GM08714 (cell line): ENCODE measurements at regions not wholly inside any gene's neighbourhood (a gene's known extent, or its start where the extent isn't known, plus 50 kb on each side); places are given as distances from the start of the nearest gene placed in this dataset.

ENCODE experiments used
- H3K4me3 ChIP-seq: fragments of 200-500 bp; sonication (Bioruptor generic); 2 replicates; pipeline ENCODE4 v1.5.1; 2014; ENCODE audit warnings: mild to moderate bottlenecking, low read length, inconsistent platforms
- ZNF274 ChIP-seq: IDR thresholded peaks from 2 replicates; pipeline ENCODE4 v1.6.1; 2012; ENCODE audit warnings: mild to moderate bottlenecking, low read depth, low read length

DNA sequence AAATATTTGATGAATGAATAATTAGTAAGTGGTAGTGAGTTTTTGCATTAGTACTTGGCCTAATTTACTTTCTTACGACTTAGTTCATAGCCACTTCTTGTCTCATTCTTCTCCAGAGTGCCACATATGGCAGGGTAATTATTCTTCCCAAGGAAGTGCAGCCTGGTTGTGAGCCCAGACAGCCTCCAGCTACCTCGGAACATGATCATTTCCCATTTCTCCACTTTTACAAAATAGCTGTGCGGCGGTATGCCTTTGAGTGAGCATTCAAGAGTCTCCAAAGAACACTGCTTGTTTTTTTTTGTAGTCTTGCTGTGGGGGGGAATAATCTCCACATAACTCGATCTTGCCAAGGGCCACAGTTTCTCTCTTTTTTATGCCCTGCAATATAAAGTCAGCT is 765.0 kb downstream of the HDGFL1 start:
- H3K4me3 ChIP-seq: no peak overlapping the region
- no peak for TF ChIP-seq ZNF274

DNA sequence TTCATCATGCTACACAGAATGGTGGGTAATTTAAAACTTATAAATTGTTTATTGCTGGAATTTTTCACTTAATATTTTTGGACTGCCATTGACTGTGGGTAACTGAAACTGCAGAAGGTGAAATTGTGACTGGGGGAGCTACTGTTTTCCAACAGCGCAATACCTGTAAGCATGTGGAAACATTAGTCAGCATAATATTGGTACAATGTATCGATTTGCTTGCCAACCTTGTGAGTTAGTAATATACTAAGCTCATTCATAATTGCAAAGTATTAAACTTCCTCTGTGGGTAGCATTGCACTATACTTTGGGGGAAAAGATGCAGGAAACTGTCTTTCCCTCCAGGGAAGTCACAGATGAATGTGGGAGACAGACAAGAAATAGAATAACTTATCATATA is 766.5 kb downstream of the HDGFL1 start:
- no peak overlapping the region for H3K4me3 ChIP-seq
- TF ChIP-seq ZNF274: no peak

DNA sequence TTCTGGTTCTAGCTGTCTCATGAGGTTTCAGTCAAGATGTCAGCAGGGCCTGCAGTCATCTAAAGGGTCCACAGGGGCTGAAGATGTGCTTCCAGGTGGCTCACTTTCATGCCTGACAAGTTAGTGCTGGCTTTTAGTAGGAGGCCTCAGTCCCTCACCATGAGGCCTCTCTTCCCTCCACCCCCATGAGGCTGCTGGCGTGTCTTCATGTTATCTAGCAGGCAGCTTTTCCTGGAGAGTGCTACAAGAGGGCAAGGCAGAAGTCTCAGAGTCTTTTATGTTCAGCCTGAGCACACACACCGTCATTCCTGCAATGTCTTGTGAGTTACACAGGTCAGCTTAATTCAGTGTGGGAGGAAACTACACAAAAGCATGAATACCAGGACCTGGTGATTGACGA is 769.9 kb downstream of the HDGFL1 start:
- TF ChIP-seq ZNF274: no peak
- H3K4me3 ChIP-seq: no peak overlapping the region

DNA sequence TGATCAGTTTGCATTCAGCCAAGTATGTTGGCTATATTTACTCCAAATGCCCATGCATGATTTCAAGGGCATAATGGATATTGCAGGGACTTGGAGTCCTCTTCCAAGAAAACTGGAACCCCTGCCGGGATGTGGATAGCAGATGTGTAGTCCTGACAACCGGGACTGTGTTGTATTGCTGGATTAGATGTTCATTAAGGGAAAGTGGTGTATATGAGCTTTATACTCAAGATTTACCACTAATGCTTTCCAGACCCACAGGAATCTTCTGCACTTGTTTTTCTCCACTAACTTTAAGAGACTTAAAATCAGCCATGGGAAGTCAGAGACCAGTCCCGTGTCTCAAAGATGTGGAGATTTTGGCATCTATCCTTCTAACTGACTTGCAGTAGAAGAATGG is 770.9 kb downstream of the HDGFL1 start:
- no peak overlapping the region for H3K4me3 ChIP-seq
- no peak for TF ChIP-seq ZNF274

DNA sequence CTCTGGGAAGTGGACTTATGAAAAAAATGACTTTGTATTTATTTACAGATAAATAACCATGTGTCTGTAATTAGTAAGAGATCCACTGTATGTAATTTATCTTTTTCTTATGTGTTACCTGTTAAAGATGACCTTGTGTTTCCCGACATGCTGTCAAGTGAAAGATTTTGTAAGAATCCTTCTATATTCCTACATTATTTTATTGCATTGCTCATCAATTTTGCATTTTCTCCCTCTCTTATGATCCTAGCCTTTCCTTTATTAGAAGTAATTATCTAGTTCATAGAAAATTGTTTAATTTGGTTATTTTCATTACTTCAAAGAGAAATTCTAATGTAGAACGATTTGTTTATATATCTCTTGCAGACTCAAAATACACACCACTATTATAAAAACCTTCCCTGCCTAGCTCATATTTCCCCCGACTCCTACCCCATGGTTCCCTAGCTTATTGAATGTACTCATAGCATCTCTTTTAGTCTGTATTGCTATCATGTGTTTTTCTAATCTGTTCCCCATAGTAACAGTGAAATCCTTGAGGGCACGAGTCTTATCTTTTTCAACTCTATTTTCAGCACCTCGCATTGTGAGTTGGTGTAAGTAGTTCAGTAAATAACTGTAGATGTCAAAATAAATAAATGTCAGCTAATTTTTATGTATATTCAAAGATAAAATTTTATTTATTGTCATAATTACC is 774.4 kb downstream of the HDGFL1 start:
- H3K4me3 ChIP-seq: no peak overlapping the region
- no peak for TF ChIP-seq ZNF274

DNA sequence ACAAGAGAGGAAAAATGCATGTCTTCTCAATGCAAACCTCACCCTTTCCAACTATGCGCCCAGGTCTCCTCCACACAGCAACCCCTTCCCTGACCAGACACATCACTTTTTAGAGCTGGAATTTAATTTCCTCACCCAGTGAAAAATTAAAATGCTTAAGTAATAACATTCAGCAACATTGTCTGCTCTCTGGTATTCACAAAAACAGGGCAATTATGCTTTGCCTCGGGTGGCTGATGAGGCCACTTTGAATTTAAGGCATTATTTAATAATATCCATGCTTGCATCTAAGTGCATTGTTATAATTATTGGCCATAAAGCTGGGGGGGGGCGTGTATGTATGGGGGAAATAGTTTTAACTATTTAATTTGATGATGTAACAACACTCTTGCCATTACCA is 777.8 kb upstream of the NRSN1 start:
- no peak overlapping the region for H3K4me3 ChIP-seq
- no peak for TF ChIP-seq ZNF274

DNA sequence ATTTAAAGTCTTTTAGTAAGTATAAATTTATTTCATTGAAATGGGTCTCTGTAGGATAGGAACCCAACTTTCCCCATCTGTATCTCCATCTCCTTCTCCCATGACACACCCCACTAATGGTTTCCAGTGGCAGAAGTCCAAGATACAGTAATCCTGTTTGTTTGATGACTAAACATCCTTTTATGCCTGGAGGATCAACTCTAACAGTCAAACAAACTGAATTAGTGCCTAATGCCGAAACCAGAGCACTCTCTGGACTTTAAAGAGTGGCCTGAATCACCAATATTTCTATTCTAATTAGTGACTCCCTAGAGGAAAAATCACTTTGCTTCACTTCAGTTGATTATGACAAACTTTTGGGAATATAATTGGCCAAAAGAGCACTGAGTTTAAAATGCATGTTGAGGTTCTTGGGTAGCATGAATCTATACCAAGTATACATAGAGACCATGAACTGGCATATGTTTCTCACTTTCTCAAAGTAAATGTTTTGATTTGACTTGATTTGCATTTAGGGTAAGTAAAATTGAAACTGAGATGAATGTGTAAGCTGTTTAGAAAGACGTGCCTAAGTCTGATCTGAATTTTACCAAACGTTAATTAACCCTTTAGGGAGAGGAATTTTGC is 776.4 kb upstream of the NRSN1 start:
- no peak overlapping the region for H3K4me3 ChIP-seq

DNA sequence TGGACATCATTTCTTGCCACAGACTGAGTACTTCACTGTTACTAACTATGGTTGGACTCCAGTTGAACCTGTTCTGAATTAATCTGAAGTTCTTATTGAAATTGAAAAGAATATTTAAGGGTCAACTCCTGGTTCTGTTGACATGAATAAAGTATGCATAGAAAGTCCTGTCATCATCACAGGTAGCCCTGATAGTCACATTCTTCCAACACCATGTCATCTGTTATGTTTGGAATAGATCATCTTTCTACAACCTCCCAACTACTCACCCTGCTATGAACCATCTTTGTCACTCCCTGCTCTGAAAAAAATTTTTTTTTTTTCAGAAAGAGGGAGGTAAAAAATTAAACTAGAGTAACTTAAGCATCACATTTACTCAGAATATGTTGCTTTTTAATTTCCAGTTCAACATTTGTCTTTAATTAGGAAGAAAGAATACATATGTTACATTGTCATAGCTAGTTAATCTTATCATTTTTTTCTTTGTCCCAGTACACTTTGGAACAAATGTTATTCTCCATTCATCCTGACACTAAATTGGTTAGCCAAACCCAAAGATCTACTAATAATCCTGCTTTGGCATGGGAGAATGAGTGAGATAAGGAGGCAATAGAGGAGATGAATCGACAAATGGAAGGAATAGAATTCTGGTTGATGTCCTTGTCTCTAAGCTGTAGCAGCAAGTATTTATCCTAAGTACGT is 775.1 kb upstream of the NRSN1 start:
- H3K4me3 ChIP-seq: no peak overlapping the region
- TF ChIP-seq ZNF274: no peak

More for the DNA sequence above, 776.4 kb upstream of the NRSN1 start:
- no peak for TF ChIP-seq ZNF274

DNA sequence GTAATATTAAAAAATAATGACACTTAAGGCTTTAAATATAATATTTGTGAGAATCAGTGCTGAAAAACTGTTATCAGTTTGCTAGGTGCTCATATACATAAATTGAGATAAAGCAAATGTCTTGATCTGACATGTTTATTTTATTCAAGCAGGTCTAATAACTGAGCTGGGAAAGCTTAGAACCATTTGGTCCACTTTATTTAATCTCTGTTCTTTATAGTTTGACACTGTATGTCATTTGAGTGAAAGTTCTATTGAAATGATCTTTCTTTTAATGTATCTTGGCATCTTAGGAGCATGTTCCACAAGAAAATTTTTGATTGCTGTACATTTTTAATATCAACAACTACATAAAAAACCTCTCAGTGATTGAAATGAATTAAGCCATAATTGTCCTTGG is 772.0 kb upstream of the NRSN1 start:
- no peak overlapping the region for H3K4me3 ChIP-seq
- no peak for TF ChIP-seq ZNF274

DNA sequence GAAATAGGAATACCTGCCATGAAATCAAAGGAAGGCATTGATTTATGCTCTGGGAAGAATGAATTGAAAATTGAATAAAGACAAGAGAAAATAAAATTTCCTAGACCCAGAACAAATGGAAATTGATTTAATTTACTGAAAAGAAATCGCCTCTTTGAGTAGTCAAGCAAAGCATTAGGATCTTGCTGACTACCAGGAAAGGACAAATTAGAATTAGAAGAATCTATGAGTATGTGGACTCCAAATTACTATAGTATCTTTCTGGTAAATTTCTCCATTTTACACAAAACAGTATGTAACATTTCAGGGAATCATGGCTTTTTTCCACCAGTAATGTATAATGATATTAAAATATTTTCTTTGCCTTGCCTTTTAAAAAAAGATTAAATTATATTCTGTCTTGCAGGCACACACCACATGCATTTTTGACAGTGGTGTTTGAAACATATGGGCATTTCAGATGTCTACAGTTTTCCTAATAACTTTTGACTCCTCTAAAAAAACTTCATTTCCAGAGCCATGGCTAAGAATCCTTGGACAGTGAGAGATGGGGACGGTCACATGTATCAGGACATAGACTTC is 768.7 kb upstream of the NRSN1 start:
- H3K4me3 ChIP-seq: no peak overlapping the region
- TF ChIP-seq ZNF274: no peak

DNA sequence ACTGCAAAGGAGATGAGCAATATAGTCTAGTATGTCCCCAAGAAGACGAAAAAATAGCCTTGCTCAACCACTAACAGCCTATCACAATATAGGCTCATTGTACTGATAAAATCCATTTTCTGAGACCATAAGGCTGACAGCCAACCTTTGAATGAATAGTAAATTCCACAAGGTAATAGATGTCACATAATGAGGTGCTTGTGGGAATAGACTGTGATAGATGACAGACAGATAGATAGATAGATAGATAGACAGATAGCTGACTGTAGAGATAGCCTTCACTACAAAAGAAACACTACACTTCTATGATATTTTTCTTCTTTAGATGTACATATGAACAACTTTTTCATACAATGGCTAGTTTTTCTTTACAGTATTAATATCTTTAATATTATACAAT is 760.3 kb upstream of the NRSN1 start:
- no peak for TF ChIP-seq ZNF274
- no peak overlapping the region for H3K4me3 ChIP-seq

DNA sequence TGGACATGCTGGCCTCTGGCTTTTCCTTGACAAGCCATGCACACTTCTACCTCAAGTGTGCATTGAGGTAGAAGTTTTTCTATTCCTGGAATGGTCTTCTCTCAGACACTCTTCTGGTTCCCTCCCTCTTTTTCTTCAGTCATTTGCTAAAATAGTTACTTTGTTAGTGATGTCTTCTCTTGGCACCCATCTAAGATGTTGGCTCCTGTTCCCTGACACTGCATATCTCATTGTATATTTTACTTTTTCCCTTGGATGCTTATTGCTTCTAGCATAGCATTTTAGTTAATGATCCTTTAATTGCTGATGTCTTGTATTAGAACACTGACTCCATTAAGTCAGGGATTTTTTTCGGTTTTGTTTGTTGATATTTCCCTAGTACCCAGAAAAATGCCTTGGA is 758.7 kb upstream of the NRSN1 start:
- no peak for TF ChIP-seq ZNF274
- H3K4me3 ChIP-seq: no peak overlapping the region

DNA sequence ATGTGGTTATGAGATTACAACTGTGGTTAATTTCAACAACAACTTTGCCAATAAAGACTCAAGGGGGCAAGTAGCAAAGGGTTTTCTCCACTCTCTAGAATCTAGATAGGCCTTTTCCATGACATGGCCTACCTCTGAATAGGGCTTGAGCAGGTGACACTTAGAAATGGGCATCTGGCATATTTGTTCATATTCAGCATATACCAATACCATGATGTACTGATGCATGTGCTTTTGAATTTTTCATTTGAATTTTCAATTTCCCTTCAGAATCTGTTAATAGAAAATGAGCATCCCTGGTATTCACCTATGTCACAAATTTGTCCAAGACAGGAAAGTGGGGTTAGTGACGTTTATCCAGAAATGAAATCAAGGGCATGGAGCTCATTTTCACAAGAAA is 757.5 kb upstream of the NRSN1 start:
- no peak for TF ChIP-seq ZNF274

DNA sequence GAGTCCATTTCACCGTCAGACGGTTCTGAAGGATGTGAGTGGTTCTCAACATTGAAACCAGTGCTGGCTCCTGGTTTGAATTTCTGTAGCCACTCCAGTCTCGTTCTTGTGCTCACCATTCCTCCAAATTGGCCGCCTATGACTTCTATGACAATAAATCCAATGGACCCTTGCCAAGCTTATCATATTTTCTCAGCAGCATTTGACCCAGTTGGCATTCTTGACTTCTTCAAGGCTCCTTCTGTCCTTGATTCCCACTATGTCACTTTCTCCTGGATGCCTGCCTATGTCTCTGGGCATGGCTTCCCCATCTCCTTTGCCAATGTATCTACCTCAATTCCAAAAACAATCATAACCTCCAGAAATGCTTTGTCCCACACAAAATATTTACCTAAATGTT is 756.0 kb upstream of the NRSN1 start:
- H3K4me3 ChIP-seq: no peak overlapping the region
- TF ChIP-seq ZNF274: no peak

More for the DNA sequence above, 757.5 kb upstream of the NRSN1 start:
- no peak overlapping the region for H3K4me3 ChIP-seq
